ENCODE measurements at regions not wholly inside any gene's neighbourhood (a gene's known extent, or its start where the extent isn't known, plus 50 kb on each side); places are given as distances from the start of the nearest gene placed in this dataset.

DNA sequence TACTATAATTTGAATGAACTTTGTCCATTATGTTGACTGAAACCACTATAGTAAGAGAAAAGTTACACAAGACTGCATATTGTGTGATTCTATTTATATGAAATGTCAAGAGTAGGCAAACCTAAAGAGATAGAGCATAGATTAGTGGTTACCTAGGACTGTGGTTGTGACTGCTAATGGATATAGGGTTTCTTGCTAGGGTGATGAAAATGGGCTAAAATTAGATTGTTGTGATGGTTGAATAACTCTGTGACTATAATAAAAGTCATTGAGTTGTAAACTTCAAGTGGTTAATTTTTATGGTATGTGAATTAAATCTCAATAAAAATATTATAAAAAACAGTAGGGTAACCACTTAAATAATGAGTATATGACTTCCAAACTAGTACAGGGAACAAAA lies 142.9 kb upstream of the AHR start:
- ATAC-seq: no peak

DNA sequence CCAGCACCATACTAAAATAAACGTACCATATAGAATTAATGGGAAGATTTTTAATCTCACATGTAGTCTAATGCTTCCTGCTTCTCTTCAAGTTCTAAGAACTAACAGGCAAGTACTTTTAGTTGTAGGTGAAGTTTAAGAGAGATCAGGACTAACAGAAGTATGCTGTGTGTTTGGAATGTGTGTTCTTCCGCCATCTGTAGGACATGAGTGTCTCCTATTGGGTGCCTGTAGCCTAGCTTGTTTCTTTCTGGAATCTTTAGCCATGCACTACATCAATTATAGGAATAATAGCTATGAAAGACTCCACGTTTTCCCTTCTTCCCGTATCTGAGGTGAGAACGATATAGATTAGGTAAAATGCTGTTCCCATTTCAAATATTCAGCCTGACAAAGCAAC lies 140.2 kb upstream of the AHR start:
- intact Hi-C loops (cut with DNase I): loop anchor here in 1 of 10 donors (10.0 kb wide), 1 partner anchor 433 kb away; no protein-coding TSS in a partner anchor
- no peak for DNase-seq
- Histone ChIP-seq H3K4me1 (peaks cover 0 to 1% (median 0%) of the 10 kb centered on the region in 12 donors), H3K27me3 (no peaks in the 10 kb centered on the region), H3K27ac (no peak overlapping the region), H3K4me3 (no peak overlapping the region), H3K36me3 (no peaks in the 10 kb centered on the region), H3K9me3 (peaks cover 0 to 4% (median 0%) of the 10 kb centered on the region in 12 donors)
- TF ChIP-seq, protein P1, sequence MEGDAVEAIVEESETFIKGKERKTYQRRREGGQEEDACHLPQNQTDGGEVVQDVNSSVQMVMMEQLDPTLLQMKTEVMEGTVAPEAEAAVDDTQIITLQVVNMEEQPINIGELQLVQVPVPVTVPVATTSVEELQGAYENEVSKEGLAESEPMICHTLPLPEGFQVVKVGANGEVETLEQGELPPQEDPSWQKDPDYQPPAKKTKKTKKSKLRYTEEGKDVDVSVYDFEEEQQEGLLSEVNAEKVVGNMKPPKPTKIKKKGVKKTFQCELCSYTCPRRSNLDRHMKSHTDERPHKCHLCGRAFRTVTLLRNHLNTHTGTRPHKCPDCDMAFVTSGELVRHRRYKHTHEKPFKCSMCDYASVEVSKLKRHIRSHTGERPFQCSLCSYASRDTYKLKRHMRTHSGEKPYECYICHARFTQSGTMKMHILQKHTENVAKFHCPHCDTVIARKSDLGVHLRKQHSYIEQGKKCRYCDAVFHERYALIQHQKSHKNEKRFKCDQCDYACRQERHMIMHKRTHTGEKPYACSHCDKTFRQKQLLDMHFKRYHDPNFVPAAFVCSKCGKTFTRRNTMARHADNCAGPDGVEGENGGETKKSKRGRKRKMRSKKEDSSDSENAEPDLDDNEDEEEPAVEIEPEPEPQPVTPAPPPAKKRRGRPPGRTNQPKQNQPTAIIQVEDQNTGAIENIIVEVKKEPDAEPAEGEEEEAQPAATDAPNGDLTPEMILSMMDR (IDR thresholded peaks at IDR 0.05): no peak
- no peak for TF ChIP-seq POLR2A (IDR thresholded peaks at IDR 0.05)
- 91 to 95% (median 94%) methylated on average over 5 of the region's 5 CpGs for WGBS, 4 donors
- no peak for ATAC-seq

More for the DNA sequence above, 142.9 kb upstream of the AHR start:
- H3K27me3 ChIP-seq: no peaks in the 10 kb centered on the region
- intact Hi-C loops (cut with DNase I): loop anchor here in 1 of 10 donors (10.0 kb wide), 1 partner anchor 431 kb away; no protein-coding TSS in a partner anchor
- no peak overlapping the region for H3K27ac ChIP-seq
- no peak overlapping the region for H3K4me3 ChIP-seq
- no peak for DNase-seq
- H3K9me3 ChIP-seq: no peaks in the 10 kb centered on the region
- peaks cover 0 to 23% (median 0%) of the 10 kb centered on the region in 12 donors for H3K4me1 ChIP-seq
- TF ChIP-seq POLR2A (IDR thresholded peaks at IDR 0.05): no peak
- TF ChIP-seq, protein P1 (IDR thresholded peaks at IDR 0.05): no peak
- no peaks in the 10 kb centered on the region for H3K36me3 ChIP-seq

DNA sequence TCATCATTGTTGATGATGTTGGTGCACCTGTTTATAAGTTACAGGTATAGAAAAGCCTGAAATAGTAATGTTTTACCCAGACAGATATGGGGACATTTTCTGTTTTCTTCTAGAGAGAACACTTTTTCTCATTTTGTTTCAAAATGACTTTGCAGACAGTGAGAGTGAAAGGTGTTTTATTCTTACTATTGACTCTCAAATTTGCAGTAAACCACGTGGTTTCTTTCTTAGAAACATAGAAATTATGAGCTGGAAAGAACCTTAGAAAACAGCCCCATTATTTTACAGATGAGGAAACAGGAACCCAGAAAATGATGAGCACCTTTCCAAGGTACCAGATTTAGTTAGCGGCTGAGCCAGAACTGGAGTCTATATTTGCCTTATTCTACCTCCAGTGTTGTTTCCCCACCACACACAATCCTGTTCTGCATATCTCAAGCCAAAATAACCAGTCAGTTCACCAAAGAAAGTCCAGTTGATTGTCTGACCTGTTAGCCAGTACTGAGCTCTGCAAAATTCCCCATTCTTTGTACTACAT lies 138.9 kb upstream of the AHR start:
- DNase-seq: no peak
- 82 to 93% (median 87%) methylated on average over 2 of the region's 2 CpGs for WGBS, 4 donors
- H3K9me3 ChIP-seq: peaks cover 0 to 4% (median 0%) of the 10 kb centered on the region in 12 donors

DNA sequence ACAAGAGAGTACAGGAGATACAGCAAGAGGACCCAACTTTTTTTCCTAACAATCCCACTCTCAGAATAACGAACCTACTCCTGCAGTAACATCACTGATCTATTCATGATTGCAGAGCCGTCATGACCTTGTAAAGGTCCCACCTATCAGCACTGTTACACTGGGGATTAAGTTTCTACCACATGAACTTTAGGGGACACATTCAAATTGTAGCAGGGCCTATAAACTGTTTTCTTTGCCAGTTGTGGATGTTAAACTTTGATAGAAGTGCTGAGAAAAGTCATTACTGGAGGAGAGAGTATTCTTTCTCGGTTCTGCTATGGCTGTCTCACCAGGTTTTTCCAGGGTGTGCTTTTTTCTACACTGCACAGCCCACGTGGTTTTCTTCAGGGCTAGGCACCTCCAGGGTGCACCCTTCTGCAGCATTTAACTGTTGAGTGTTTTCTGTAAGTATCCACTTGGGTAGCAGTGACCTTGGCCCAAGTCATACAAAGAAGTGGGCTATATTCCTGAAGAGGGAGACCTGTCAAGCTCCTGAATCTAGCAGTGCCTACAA lies 131.6 kb upstream of the AHR start:
- no peaks in the 10 kb centered on the region for H3K4me1 ChIP-seq
- WGBS, 4 donors: 56 to 68% (median 64%) methylated on average over 4 of the region's 4 CpGs
- no peaks in the 10 kb centered on the region for H3K36me3 ChIP-seq
- TF ChIP-seq POLR2A (IDR thresholded peaks at IDR 0.05): no peak
- TF ChIP-seq, protein P1 (IDR thresholded peaks at IDR 0.05): no peak
- no peak overlapping the region for H3K4me3 ChIP-seq
- no peak overlapping the region for H3K27ac ChIP-seq
- DNase-seq (no peak), ATAC-seq (no peak)
- H3K9me3 ChIP-seq: no peaks in the 10 kb centered on the region
- intact Hi-C loops (cut with DNase I): no loop called here
- no peaks in the 10 kb centered on the region for H3K27me3 ChIP-seq

More for the DNA sequence above, 138.9 kb upstream of the AHR start:
- Histone ChIP-seq H3K27me3 (no peaks in the 10 kb centered on the region), H3K4me3 (no peak overlapping the region), H3K4me1 (no peaks in the 10 kb centered on the region), H3K27ac (no peak overlapping the region), H3K36me3 (no peaks in the 10 kb centered on the region)
- no peak for ATAC-seq
- TF ChIP-seq, protein P1 (IDR thresholded peaks at IDR 0.05): no peak
- TF ChIP-seq POLR2A (IDR thresholded peaks at IDR 0.05): no peak
- intact Hi-C loops (cut with DNase I): loop anchor here in 1 of 10 donors (10.0 kb wide), 1 partner anchor 435 kb away; no protein-coding TSS in a partner anchor
